ENCODE measurements at regions not wholly inside any gene's neighbourhood (a gene's known extent, or its start where the extent isn't known, plus 50 kb on each side); places are given as distances from the start of the nearest gene placed in this dataset.

DNA sequence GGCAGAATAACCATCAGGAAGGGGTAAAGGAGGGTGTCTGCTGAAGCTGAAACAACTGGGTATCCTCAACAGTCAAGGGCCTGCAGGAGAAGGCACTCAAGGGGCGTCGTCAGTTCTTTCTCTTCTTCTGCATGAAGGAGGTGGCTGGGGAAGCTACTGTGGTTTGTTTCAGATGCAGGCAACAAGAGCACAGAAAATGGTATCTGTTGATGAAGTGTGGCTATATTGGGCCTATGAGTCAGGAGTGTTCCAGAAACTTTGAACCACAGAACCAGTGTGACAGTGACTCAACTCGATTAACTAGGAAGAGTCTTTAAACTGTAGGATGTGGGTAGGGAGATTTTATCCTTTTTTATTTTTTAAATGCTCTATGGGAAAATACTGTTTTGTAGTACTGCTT is 686.3 kb downstream of the FGF9 start:
- DNase-seq: no peak

DNA sequence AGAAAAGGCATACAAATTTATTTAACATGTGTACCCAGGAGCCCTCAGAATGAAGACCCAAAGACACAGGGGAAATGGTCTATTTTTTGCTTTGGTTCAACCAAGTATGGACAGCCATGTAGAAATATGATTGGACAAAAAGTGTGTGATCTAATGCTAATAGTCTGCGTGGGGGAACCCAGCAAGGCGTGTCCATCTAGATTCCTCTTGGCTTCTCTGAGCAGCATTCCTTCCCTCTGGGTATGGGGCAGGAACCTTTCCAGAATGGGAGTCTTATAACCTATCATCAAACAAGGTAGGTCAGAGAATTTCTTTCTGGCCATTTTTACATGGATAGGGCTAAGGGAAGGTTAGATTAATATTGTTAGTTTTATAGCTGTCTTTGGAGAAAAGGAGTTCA is 698.2 kb downstream of the FGF9 start:
- DNase-seq: no peak

DNA sequence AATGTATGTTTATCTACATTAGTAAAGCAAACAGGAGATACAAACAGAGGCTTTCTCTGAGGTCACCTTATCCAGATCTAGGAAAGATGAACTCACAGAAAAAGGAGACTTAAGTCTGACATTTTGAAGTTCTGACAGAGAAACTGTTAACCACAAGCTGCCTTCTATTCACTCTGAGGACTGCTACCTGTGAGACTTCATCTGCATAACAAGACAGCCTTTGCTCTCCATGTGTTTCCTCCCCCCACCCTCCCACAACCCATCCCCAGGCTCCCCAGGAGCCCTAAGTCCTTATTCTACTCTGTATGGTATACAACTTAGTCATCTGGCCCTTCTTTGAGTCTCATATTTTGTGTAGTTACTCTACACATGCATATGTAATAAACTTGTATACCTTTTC is 699.0 kb downstream of the FGF9 start:
- no peak for DNase-seq

DNA sequence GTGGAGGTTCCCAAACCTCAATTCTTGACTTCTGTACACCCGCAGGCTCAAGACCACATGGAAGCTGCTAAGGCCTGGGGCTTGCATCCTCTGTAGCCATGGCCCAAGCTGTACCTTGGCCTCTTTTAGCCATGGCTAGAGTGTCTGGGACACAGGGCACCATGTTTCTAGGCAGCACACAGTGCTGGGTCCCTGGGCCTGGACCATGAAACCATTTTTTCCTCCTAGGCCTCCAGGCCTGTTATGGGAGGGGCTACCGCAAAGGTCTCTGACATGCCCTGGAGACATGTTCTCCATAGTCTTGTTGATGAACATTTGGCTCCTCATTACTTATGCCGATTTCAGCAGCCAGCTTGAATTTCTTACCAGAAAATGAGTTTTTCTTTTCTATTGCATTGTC is 701.4 kb downstream of the FGF9 start:
- DNase-seq: no peak

DNA sequence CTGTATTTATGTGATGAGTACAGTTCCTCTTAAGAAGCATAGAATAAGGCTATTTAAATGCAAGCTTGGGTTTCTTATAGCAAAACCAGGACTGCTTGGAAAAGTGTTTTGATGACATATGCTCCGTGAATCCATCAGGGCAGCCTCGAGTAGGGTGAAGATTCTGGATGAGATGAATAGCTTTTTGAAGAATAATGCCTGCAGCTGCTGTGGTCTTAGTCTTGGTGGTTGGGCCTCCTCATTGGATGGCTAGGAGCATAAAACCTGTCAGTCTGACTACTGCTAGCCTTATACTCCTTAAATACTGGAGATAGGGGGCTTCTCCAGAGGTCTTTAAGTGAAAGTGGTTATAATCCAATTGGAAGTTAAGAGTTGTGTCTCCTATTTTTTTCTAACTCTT is 704.3 kb downstream of the FGF9 start:
- no peak for DNase-seq

DNA sequence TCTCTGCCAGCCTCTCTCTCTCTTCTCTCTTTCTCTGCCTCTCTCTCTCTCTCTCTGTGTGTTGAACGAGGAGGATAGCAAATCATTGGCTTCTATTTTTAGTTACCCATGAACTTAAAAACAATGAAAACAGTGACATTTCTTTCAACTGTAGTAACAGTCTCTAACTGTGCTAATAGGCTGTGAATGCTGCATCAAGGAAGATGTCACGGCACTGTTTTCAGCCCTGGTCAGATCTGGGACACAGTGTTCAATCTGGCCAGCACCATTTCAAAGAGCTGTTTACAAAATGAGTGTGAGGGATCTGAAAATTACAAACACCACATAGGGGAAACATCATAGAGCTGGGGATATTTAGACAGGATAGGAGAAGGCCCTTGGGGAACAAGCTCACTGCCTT is 717.0 kb downstream of the FGF9 start:
- DNase-seq: no peak

DNA sequence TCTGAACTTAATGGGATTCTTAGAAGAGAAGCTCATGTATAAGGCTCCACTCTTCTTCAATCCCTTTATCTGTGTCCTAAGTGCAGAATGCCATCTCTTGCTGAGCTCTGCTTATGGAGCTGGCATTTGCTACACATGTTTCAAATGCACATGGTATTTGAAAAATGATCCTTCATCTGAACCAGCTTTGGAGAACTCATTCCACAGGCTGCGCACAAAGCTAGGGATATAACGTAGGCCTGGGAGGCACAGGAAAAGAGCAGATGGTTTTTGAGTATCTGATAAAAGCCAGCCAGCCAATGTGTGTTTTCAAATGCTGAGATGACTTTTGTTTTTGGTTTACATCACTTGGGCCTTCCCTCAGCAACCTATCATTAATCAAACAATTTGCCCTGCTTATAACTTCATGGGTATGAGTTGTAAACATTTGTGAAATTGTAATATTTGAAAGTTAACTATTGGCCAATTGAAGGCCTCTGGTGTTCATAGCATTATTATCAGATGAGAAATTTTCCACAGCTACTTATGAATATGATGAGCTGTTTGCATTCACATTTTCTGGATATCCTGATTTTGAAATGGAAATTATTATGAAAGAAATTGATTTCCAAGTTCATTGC is 729.0 kb downstream of the FGF9 start:
- DNase-seq: no peak

DNA sequence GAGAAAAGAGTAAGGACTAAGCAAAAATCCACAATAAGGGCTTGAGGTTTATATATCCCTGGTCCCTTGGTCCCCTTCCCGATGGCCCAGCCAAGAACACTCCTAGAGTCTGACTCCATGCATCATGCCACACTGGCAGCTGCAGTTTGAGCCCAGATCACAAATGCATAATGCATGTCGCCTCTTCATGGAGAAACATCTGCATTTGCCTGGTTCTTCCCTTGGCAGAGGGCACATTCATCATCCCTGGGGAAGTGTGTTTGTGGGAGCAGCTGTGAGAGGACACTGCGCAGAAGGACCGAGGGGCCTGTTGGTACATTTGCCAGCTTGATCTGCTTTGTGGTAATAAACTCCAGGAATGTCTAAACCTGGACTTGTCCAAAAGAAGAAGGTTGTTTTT is 731.8 kb downstream of the FGF9 start:
- DNase-seq: no peak

DNA sequence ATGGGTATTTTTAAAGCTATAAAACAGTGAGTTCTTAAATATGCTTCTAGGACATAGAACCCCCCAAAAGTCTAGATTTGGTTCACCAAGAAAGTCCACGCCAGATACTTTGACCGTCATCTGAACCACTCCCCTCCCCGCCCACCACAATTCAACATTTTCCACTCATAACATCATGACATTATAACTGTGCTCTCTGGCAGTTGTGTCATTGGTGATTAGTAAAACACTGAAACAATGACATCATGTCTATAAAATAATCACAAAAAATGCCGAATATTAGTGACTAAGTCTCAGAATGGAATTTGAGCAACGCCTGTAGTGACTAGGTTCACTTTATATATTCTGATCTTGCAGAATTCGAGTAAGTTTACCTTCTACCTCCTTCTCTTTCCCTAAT is 732.3 kb downstream of the FGF9 start:
- no peak for DNase-seq

DNA sequence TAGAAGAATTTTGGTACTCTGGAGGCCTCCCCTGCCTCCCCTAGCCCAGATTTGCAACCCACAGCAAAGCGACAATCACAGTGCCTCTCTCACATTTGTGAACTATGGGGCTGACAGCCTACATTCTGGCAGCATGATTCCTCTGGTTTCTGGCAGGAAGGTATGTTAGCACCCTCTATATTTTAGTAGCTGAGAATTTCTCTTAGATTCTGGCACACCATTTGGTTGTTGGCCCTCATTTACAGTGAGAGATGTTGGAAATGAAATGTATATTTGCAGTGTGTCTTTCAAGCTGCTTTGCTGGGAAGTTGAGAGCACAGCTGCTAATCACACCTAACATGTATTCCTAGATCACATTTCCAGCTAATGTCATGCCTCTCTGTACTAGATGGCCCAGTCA is 735.0 kb downstream of the FGF9 start:
- no peak for DNase-seq

DNA sequence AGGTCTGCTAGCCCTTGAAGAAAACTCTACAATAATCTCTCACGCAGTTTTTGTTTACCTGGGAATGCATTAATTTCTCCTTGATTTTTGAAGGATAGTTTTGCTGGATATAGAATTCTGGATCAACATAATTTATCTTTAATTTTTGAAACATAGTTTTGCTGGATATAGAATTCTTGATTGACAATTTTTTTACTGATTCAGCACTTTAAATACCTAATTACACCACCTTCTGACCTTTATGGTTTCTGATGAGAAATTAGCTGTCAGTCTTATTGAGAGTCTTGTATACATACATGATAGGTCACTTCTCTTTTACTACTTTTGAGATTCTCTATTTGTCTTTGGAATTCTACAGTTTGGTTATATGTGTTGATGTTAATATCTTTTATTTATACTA is 741.6 kb downstream of the FGF9 start:
- DNase-seq: no peak

DNA sequence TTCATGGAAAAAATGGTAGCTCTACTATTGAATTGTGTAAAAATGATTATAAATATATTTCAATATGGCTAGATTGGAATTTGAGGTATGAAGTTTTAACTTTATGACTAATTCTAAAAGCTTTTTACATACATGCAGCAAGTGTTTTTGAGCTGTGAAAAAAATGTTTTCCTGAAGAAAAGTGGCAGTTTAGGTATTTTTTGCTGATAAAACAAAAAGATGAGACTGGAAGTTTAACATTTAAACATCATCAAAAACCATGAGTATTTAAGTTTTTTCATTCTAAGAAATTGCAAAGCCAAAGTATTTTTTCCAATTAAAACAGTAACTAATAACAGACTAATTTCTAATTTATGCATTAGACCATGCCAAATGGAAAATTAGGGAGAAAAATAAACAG is 751.1 kb downstream of the FGF9 start:
- no peak for DNase-seq

DNA sequence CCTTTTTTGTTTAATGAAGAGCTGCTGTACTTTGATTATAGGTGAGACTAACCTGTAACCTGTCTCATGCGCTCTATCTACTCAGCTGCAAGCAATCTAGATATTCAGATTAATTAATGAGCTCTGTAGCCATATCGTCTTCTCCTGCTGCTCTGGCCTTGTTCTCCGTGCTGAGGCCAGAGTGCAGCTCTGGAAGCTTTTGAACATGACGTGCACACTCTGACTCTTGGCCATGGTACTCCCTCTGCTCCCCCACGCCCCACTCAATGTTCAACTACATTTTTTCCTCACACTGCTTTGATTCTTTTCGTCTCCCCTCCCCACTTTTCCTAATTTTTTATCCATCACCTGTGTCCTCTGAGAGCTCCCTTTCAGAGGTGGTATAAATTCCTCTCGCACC is 751.8 kb downstream of the FGF9 start:
- DNase-seq: no peak

DNA sequence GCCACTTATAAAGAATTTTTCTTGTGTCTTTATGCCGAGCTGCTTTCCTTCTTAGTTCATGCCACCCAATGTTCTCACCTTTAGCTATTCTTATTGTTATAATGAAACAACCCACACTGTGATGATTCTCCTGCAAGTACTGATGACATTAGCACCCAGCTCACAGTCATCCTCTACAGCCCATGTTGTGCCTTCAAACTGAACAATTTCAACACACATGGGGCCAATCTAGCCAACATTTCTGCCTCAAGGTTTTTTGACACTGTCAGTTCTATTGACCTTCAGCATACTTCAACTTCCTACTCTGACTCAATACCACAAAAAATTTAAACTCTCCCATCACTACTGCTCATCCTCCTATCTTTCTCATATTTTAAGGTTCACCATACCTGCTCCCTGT is 752.4 kb downstream of the FGF9 start:
- DNase-seq: no peak

DNA sequence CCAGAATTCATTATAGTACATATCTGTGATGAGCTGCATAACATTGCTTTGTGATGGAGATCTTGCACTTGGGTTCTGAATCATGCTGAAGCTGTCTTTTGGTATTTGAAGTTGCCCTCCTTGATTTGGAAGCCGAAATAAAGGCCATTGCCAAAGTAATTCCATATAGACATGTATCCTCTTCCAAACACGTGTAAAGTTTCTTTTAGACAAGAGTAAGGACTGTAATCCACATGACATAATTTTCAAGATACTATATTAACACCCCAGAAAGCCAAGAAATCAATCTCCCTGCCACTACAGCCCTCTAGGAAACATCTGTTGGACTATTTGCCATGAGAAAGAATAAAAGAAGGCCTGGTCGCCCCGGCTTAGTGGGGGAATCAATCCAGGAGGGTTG is 754.2 kb downstream of the FGF9 start:
- DNase-seq: no peak

DNA sequence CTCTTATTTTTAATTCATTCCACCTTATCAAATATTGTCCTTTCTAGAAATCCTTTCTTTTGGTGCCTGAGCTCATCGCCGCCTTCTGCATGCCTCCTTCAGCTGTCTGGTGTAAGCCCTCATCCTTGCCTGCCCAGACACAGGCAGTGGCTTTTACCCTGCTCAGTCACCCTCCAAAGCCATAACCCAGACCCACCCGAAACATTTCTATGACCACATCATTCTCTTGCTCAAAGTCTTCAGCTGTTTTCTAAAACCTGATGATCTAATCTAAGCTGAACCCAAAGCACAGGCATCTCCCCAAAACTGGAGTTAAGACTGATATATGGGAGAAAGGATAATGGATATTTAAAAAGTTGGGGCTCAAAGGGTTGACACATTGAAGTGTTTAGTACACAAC is 753.7 kb upstream of the SGCG start:
- no peak for DNase-seq

DNA sequence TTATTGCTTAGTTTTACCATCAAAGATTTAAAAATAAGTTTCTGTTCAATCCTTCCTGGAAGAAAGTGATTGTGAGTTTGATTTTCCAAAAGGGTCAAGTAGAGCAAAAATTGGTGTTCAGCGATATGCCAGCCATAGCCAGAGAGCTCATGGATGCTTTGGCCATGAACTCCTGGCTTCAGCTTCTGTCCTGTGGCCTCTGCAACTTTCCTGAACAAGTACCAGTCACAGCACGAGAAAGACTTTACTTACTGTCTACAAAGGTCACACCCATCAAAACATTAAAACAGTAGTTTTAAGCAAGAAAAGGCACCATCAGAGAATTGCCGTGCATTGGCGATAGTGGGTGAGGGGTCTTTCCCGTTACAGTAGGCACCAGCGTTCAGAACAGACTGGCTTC is 753.0 kb upstream of the SGCG start:
- no peak for DNase-seq

DNA sequence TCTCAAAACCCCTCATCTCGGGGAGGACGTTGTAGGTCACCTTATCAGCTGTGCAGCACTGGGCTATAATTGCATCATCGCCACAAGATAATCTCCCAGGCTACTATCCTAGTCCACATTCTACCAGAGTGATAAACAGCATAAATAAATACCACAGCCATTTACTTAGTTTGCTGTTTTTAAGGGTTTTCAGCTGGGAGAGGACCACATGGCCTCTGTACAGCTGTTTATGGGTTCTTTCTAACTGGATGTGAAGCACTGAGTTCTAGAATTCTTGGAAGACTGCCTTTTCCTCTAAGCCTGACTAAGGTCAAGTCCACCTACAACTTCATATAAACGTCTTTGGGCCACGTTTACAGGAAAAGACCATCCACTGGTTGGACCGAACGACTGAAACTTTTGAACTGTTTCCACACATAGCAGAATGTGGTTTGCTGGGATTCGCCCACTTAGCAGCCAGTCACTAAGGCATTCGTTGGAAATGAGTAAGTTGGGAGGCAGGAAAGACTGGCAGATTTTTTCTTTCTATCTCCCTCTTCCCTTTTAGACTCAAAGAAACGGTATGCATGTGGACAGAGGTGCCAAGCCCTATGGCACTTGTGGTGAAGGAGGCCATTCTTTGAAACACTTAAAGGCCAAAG is 752.5 kb upstream of the SGCG start:
- no peak for DNase-seq

DNA sequence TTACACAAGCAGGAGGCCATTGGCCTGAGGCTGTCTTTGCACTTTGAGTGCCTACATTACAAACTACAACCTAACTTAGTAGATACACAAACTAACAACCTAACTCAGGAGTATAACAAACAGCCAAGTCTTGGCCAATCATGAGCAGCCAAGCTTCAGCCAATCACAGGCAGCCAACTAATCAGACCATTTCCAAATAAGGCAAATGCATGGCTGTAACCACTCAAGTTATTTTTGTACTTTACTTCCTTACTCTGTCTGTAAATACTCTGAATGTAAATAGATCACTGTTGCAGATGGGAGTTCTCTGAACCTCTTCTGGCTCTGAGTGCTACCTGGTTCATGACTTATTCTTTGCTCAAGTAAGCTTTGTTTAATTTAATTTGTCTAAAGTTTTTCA is 748.1 kb upstream of the SGCG start:
- no peak for DNase-seq

DNA sequence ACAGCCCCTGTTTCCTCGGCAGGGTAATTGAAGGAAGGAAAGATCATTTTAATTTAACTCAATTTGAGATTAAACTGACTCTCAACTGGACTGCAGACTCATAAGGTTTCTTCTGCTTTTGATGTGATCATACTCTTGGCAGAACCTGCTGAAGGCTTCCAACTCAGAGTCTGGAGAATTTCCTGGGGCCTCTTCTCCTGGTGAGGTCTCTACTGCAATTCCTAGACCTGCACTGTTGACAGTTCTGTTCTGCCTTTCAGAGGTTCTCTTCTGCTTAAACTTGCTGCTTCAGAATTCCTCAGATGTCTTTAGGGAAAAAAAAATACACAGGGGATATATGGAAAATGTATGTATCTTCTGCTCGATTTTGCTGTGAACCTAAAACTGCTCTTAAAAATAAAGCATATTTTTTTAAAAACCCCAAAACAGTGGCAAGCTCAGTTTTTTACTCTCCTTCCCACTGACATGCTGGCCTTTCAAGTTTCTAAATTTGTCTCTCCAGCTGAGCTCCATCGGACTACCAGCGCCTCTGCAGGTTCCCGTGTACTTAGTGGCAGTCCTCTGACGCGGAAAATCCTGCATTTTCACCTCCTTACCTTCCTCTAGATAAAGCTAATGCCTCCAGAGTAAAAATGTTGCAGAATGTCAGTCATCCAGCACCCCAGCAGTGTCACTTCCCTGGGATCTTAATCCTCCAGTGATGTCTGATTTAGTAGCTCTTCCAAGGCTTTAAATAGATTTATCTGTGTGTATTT is 733.5 kb upstream of the SGCG start:
- DNase-seq: no peak

DNA sequence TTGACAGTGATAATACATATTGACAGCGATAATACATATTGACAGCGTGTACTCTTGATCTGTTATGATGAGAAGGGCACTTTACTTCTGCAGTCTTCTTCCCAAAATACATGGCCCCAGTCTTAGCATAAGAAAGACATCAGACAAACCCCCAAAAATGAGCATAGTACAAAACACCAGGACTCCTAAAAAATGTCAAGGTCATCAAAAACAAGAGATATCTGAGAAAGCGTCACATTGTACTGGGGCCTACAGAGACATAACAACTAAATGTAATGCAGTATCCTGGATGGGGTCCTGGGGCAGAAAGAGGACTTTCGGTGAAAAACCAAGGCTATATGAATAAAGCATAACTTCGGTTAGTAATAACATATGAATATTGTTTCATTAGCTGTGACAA is 731.5 kb upstream of the SGCG start:
- no peak for DNase-seq

DNA sequence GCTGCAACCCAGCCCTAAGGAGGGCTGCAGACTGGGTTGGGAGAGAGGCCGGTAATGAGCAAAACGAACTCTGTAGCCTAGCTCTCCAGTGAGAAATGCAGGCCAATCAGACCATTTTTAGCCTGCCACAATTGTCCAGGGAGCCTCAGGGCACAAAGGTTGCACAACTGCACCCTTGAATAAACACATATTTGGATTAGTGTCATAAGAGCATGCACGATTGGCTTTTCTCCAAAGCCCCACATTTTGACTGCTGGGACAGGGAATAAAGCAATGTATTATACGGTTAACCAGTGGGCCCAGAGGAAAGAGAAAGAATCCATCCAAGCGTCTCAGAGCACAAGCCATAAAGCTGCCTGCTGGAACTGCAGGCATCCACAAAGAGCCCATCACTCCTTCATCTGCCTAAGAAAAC is 729.4 kb upstream of the SGCG start:
- no peak for DNase-seq

DNA sequence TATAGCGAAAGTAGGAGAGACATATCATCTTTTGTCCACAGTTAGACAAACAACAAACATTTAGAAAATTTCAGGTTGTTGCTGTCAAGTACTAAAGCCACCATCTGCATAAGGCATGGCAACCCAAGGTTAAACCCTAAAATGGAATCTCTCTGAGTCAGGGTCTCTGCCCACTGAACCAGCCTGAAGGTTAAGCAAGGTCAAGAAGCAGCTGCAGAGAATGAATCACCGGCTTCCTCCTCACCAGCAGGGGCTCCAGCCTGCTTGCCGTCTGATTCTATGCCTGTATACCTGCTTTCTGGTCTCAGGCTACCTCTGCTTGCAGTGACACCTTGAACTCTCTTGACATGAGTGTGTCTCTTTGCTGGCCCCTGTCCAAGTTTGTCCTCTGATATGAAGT is 726.2 kb upstream of the SGCG start:
- DNase-seq: no peak

DNA sequence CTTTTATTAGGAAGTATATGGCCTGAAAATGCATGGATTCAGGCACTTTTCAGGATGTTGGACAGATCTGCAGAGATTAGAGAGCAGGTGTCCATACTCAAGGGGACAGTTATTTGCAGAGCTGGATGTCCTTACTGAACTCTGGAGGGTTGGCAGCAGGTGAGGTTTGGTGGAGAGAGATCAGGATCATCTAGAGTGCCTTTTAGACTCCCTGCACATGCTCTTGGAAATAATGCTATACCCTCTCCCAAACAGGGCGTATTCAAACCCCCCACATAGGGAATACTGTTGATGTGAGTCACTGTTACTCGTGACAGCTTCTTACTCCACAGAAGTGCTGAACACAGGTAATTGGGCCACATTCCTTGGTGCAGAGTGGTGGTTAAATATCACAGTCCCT is 725.7 kb upstream of the SGCG start:
- DNase-seq: no peak
